ENCODE measurements at regions not wholly inside any gene's neighbourhood (a gene's known extent, or its start where the extent isn't known, plus 50 kb on each side); places are given as distances from the start of the nearest gene placed in this dataset.
"Not testable (repeated sequence)": the region's sequence is repeated elsewhere in the genome, so short reads cannot be mapped to it uniquely, and the experiment has no call there.

DNA sequence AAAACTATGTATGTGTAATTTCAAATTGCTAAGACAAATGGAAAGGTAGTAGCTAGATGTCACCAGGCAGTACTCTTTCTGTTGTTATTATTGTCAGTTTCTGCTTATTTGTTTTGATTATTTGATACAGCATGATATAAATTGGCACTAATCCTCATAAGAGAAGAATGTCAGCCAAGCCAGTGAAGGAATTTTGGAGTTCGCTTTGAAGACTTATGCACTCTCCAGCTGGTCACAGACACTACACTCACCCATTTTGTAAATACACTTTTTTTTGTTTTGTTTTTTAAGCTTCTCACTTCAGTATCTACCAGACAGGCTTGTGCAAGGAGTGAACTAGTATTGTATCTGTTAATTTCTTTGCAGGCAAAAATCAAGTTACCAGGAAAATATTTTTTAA lies 180.2 kb upstream of the TTC14 start:
- WGBS, 2 donors (ENCODE audit: low coverage in 1 of 2), result 88% methylated on average over 1 of the region's 1 CpG

GRCh38 chr3:180424305-180424704 lies 177.7 kb upstream of the TTC14 start:
- H3K27me3 ChIP-seq; intact Hi-C loops (cut with DNase I; ENCODE audit: low total_unique reads); H3K4me1 ChIP-seq; H3K9me3 ChIP-seq; DNase-seq; H3K27ac ChIP-seq; H3K4me3 ChIP-seq; H3K36me3 ChIP-seq; in situ Hi-C loops (cut with MboI; ENCODE audit: low pct_ligation_motif_present in 1 of 4, low pct_unique_long_range_greater_than_20kb in 1 of 4, low sequenced_read_pairs in 3 of 4): not testable (repeated sequence)
- 83 to 91% methylated on average over 4 of the region's 4 CpGs for WGBS, 2 donors (ENCODE audit: low coverage in 1 of 2)

More for the DNA sequence above, 180.2 kb upstream of the TTC14 start:
- no peak overlapping the region for H3K4me3 ChIP-seq
- H3K27ac ChIP-seq, result no peak overlapping the region
- DNase-seq, result no peak
- TF ChIP-seq EP300 (IDR thresholded peaks at IDR 0.05; ENCODE audit: low read depth) (no peak), POLR2AphosphoS5 (IDR thresholded peaks at IDR 0.05) (no peak), CTCF (IDR thresholded peaks at IDR 0.05) (no peak), POLR2A (IDR thresholded peaks at IDR 0.05) (no peak)
- H3K27me3 ChIP-seq, result no peaks in the 10 kb centered on the region
- intact Hi-C loops (cut with DNase I; ENCODE audit: low total_unique reads), result no loop called here
- no peaks in the 10 kb centered on the region for H3K9me3 ChIP-seq
- in situ Hi-C loops (cut with MboI; ENCODE audit: low pct_ligation_motif_present in 1 of 4, low pct_unique_long_range_greater_than_20kb in 1 of 4, low sequenced_read_pairs in 3 of 4), result no loop called here
- H3K36me3 ChIP-seq, result no peaks in the 10 kb centered on the region
- H3K4me1 ChIP-seq, result no peaks in the 10 kb centered on the region

DNA sequence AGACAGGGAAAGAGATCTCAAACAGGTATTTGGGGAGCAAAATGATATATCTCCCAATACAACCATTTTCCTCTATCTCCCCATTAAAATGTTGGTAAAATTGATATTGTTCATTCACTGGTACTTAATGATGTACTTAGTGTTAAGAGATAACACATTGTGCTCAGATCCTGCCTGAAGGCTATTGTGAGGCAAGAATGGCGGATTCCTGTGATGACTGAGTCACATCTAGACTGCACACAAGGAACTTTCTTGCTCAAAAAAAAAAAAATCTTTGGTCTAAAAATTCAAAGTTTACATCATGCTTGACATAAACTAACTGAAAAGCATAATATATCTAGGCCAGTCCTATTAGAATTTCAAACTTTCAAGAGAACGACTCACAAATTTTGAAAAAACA lies 171.1 kb upstream of the TTC14 start:
- in situ Hi-C loops (cut with MboI; ENCODE audit: low pct_ligation_motif_present in 1 of 4, low pct_unique_long_range_greater_than_20kb in 1 of 4, low sequenced_read_pairs in 3 of 4), result no loop called here
- H3K36me3 ChIP-seq, result no peaks in the 10 kb centered on the region
- H3K4me1 ChIP-seq, result no peaks in the 10 kb centered on the region
- whole genome bisulfite sequencing, 2 donors (ENCODE audit: low coverage in 1 of 2), result 74 to 76% methylated on average over 2 of the region's 2 CpGs
- H3K27me3 ChIP-seq, result no peaks in the 10 kb centered on the region
- TF ChIP-seq POLR2AphosphoS5 (IDR thresholded peaks at IDR 0.05), result no peak
- no peak for TF ChIP-seq POLR2A (IDR thresholded peaks at IDR 0.05)
- TF ChIP-seq EP300 (IDR thresholded peaks at IDR 0.05; ENCODE audit: low read depth), result no peak
- TF ChIP-seq CTCF (IDR thresholded peaks at IDR 0.05), result no peak
- H3K4me3 ChIP-seq, result no peak overlapping the region
- intact Hi-C loops (cut with DNase I; ENCODE audit: low total_unique reads), result no loop called here
- no peak overlapping the region for H3K27ac ChIP-seq
- H3K9me3 ChIP-seq, result peaks cover 0 to 3% of the 10 kb centered on the region in 2 donors
- DNase-seq, result no peak

DNA sequence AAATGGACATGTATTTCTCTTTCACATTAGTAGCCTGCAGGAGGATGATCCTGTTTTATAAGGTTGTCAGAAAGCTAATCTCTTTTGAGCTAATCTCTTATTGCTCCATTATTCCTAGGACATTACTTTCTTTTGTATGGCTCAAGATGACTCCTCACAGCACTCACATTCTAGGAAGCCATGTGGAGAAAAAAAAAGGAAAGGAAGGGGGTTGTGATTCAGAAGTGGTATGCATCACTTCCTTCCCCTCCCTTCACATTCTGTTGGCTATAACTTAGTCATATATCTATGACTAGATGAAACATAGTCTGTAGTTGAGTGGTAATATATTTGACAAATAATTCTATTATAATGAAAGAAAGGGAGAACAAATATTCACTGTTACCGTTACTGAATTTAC lies 168.8 kb upstream of the TTC14 start:
- Histone ChIP-seq H3K4me3 (no peak overlapping the region), H3K27me3 (no peaks in the 10 kb centered on the region), H3K4me1 (no peaks in the 10 kb centered on the region), H3K36me3 (no peaks in the 10 kb centered on the region), H3K27ac (no peak overlapping the region), H3K9me3 (peaks cover 0 to 3% of the 10 kb centered on the region in 2 donors)
- TF ChIP-seq CTCF (IDR thresholded peaks at IDR 0.05), result no peak
- no peak for TF ChIP-seq EP300 (IDR thresholded peaks at IDR 0.05; ENCODE audit: low read depth)
- TF ChIP-seq POLR2A (IDR thresholded peaks at IDR 0.05), result no peak
- no peak for TF ChIP-seq POLR2AphosphoS5 (IDR thresholded peaks at IDR 0.05)
- in situ Hi-C loops (cut with MboI; ENCODE audit: low pct_ligation_motif_present in 1 of 4, low pct_unique_long_range_greater_than_20kb in 1 of 4, low sequenced_read_pairs in 3 of 4), result no loop called here
- intact Hi-C loops (cut with DNase I; ENCODE audit: low total_unique reads), result no loop called here
- no peak for DNase-seq
- WGBS, 2 donors (ENCODE audit: low coverage in 1 of 2), result 83 to 86% methylated on average over 1 of the region's 1 CpG

DNA sequence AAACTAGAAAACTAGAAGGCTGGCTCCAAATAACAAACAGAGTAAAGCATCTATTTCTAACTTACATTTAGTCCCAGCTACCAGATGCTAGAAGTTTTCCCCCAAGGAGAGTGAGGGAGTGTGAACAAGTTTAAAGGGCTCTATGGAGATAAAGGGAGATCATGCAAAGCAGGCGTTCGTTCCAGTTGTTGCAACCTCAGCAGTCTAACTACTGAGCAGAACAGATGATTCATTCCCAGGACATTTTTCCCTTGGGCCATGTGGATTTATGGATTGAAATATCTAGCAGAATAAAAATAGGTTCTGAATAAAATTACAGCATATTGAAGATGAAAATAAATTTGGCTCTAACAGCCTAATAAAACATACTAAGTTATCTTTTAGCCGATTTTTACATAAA lies 154.8 kb upstream of the TTC14 start:
- H3K27ac ChIP-seq, result no peak overlapping the region
- 85 to 89% methylated on average over 3 of the region's 3 CpGs for WGBS, 2 donors (ENCODE audit: low coverage in 1 of 2)
- no peaks in the 10 kb centered on the region for H3K36me3 ChIP-seq
- in situ Hi-C loops (cut with MboI; ENCODE audit: low pct_ligation_motif_present in 1 of 4, low pct_unique_long_range_greater_than_20kb in 1 of 4, low sequenced_read_pairs in 3 of 4), result no loop called here
- no peaks in the 10 kb centered on the region for H3K4me1 ChIP-seq
- no peak for DNase-seq
- peaks cover 0 to 7% of the 10 kb centered on the region in 2 donors for H3K9me3 ChIP-seq
- no peaks in the 10 kb centered on the region for H3K27me3 ChIP-seq
- TF ChIP-seq EP300 (IDR thresholded peaks at IDR 0.05; ENCODE audit: low read depth), result no peak
- H3K4me3 ChIP-seq, result no peak overlapping the region
- intact Hi-C loops (cut with DNase I; ENCODE audit: low total_unique reads), result no loop called here

DNA sequence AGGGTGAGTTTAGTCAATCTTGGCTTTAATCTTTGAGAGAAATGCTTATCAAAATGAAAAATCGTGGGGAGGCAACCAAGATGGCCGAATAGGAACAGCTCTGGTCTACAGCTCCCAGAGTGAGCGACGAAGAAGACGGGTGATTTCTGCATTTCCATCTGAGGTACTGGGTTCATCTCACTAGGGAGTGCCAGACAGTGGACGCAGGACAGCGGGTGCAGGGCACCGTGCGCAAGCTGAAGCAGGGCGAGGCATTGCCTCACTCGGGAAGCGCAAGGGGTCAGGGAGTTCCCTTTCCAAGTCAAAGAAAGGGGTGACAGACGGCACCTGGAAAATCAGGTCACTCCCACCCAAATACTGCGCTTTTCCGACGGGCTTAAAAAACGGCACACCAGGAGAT lies 153.6 kb upstream of the TTC14 start:
- H3K4me1 ChIP-seq; in situ Hi-C loops (cut with MboI; ENCODE audit: low pct_ligation_motif_present in 1 of 4, low pct_unique_long_range_greater_than_20kb in 1 of 4, low sequenced_read_pairs in 3 of 4): not testable (repeated sequence)
- WGBS, 2 donors (ENCODE audit: low coverage in 1 of 2), result 60 to 88% methylated on average over 1 to 17 of the region's 17 CpGs

More for the DNA sequence above, 153.6 kb upstream of the TTC14 start:
- DNase-seq; H3K4me3 ChIP-seq; H3K9me3 ChIP-seq; H3K36me3 ChIP-seq; intact Hi-C loops (cut with DNase I; ENCODE audit: low total_unique reads); H3K27ac ChIP-seq; H3K27me3 ChIP-seq: not testable (repeated sequence)
